DND-41 (cell line): ENCODE measurements at regions not wholly inside any gene's neighbourhood (a gene's known extent, or its start where the extent isn't known, plus 50 kb on each side); places are given as distances from the start of the nearest gene placed in this dataset.

ENCODE experiments used
- CTCF ChIP-seq: IDR thresholded peaks from 2 replicates; pipeline ENCODE4 v1.5.1; 2012; ENCODE audit warnings: borderline replicate concordance, low read length, moderate library complexity, mild to moderate bottlenecking; ENCODE audit not compliant: poor library complexity, severe bottlenecking; ENCODE audit errors: extremely low read depth
- EZH2 ChIP-seq: IDR thresholded peaks from 3 replicates; pipeline ENCODE4 v1.6.1; 2012; ENCODE audit warnings: borderline replicate concordance, low read depth, mild to moderate bottlenecking, moderate library complexity, low read length, inconsistent platforms; ENCODE audit not compliant: severe bottlenecking

- TF ChIP-seq CTCF (no peak), EZH2 (no peak)
Observed at GRCh38 chr2:125797192-125797591, 858.8 kb upstream of the GYPC start.
